LoVo (cell line): ENCODE measurements at regions not wholly inside any gene's neighbourhood (a gene's known extent, or its start where the extent isn't known, plus 50 kb on each side); places are given as distances from the start of the nearest gene placed in this dataset.
"Not testable (repeated sequence)": the region's sequence is repeated elsewhere in the genome, so short reads cannot be mapped to it uniquely, and the experiment has no call there.

ENCODE experiments used
- DNase-seq: peaks from one replicate; pipeline ENCODE4 v3.0.0-alpha.2; 2016; ENCODE audit warnings: low spot score

DNA sequence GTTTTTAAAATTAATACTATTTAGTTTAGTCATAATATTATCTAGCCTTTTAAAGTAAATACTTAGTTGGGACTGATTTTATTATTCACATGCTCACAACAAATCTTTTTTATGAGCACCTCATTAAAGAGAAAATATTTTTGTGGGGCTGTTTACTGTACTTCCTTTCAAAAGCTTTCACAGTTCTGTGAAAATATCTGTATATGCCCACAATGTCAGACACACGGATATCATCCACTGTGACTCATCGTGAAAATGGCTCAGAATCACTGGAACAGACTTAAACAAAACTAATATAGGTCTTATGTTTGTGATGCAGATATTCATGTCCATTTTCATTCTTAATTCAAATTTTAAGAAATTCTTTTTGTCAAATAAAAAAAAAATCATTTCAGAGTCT is 305.2 kb downstream of the RAB38 start:
- DNase-seq: no peak

DNA sequence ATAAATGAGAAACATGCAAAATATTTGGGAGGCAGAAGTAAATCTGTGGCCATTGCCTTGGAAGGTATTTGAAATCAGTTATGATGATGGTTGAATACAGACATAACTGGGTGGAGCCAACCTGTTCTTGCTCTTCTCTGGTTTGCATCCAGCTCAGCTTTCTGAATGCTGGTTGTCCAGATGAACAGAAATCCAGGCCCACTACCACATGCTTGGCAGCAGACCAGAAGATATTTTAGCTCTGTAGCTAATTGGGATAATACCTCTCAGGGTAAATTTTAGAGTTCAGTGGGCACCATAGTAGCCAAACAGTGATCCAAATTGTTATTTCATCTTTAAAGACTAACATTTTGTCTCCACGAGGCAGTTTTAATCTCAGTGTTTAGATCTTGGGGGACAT is 308.3 kb downstream of the RAB38 start:
- DNase-seq: no peak

DNA sequence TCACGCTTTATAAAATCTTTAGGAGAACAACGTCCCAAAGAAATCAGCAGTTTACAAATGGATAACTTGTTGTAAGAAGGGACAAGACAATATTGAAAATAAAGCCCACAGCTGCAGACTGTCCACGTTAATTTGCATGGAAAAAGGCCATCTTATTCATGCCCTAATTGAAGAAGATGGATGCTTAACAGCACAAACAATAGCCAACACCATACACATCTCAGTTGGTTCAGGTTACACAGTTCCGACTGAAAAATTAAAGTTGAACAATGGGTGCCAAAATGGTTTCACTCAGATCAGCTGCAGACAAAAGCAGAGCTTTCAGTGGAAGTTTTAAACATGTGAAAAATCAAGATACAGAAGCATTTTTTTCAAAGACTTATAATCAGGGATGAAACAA is 314.2 kb downstream of the RAB38 start:
- no peak for DNase-seq

DNA sequence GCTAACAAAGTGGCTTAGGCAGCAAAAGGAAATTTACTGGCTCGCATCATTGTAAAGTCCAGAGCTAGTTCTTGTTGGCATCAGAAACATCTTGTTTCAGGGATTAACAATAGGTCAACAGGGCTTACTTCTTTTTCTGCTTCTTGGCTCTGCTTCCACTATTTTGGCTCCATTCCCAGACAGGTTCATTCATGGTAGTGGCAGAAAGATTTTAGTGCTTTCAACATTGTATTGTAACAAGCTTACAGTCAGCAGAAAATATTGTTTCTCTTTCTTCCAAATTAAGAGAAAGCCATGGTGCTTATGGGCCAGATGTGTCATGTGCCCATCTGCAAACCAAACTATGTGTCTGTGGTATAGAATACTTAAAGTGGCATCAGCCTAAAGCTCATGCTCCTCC is 315.6 kb downstream of the RAB38 start:
- no peak for DNase-seq

DNA sequence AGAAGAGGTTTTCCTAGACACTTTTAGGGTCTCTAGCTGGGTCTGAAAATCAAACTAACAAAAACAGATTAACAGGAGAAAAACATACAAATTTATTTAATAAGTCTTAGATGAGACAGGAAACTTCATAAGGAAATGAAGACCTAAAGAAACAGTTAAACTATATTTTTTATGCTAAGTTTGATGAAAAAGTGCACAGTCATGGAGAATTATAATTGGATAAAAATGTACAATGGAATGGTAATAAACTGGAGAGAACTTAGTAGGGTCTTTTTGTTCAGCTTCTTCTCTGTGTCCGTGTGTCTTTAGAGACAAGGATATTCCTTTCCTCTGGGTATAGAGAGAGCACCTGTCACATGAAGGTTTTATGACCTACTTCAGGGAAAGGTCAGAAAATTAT is 323.4 kb downstream of the RAB38 start:
- no peak for DNase-seq

DNA sequence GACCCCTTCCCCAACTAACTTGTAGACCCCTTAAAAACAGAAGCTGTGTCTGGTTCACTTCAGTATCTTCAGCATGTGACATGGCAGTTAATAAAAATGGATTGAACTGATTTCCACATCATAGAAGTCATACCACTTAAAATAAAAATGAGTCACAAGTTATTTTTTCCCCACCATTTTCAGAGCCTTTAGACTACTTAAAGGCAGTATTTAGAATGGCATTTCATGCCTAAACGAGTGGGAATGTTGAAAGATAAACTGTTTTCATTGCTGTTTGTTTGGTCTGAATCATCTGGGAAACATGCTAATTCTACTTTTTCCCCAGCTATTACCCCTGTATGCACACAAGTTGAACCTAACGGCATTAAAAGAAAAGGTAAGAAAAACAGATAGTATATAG is 324.0 kb downstream of the RAB38 start:
- DNase-seq: no peak

DNA sequence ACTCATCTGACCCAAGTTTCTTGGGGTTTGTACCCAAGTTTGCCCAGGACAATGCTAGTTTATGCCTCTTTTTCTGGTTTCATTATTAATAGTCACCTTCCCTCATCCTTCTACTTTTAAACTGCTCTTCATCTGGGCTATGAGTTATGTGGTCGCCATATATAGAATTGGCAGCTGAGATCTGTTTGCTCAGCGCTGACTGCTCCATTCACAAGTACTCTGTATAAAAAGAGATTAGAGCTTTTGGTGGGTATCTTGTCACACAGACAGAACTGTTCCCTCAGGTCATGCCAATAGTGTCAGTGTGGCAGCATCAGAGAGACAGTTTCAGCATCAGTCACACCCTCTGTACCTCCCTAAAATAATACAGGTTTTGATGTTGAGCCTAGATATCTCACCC is 326.0 kb downstream of the RAB38 start:
- no peak for DNase-seq

DNA sequence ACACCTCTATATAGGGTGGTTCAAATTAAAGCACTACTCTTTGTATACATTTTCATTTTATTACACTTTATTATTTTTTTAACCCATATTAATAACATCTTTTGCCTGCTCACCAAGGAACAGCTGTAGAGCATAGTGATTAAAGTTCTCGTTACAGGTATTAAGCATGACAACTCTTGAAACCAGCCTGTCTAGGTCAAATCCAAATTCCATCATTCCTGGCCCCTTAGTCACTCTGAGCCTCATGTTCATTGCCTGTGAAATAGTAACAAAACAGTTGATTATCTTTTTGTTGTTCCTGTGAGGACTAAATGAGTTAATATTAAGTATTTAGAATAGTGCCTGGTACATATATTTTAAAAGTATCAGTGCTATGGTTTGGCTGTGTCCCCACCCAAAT is 334.5 kb downstream of the RAB38 start:
- DNase-seq: no peak

DNA sequence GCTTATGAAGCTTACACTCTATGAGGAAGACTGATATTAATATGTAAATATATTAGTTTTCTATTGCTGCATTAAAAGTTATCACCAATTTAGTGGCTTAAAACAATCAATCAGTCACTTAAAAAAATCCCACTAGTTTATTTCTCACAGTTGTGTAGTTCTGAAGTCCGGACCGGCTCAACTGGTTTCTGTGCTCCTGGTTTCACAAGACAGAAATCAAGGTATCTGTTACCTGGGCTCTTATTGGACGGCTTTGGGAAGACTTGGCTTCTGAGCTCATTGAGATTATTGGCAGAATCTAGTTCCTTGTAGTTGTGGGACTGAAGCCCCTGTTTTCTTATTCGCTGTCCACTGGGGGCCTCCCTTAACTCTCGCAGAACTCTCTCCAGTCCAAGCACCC is 343.0 kb downstream of the RAB38 start:
- DNase-seq: no peak

DNA sequence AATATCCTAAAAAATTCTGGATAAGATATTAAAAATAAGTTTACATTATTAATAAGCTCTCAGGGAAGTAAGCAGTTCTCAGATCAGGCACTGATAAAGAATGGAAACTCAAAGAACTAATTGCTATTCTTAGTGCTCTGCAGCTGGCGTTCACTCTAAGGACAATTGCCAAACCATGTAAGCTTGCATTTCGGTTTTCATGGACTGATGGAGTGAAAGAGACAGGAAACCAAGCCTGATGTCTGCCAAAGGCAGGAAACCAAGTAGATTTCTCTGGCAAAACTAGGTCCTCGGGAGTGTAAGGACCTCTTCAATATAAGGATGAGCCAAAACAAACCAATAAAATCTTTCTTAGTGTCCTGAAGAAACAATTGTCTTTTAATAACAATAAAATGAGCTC is 355.2 kb downstream of the RAB38 start:
- no peak for DNase-seq

DNA sequence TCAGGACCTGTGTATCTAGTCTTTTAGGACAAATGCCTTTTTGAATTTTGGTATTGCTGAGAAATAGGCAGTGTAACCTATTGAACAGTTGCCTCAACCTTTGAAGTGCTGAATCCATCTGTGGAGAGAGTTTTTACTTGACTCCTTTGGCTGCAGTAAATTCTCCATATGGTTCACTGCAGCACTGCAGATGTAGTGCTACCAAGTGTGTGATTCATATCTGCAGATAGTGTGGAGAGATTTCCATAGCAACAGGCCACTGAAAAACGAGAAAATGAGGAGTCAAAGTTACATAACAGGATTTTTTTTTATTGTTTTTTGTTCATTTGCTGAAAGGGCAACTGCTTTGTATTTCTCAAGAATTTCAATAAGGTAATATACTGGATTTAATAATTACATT is 356.1 kb downstream of the RAB38 start:
- no peak for DNase-seq

DNA sequence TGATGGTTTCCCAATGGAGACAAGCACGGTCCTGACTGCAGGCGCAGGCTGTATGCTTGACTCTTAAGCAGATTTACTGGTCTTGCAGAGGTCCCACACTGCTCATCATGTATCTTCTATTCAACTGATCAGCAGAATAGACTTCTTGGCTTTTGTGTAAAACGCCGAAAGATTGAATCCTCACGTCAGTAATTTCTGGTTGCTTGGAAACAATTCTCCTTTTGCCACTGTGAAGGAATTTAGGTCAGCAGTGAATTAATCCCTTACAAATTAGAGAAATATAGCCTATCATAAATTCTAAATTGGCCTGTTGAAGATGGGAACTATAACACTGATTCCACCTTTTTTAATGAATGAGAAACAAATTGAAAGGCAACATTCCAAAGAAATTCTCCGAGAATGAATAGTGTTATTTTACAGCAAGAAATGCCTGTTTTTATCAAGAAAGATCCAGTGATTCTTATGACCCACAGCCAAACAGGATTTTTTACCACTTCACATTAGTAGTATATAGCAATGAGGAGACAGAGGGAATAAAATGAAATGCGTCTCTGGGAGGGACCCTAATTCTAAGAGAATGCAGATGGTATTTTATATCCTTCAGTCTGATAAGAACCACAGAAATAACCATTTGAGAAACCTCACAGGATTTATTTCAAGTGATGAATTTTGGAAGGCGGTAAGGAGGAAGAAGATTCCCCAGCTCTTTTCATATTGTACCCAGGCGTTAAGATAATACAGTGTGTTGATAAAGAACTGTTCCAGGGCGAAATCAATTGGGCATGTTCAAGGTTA is 362.5 kb downstream of the RAB38 start:
- DNase-seq: no peak

DNA sequence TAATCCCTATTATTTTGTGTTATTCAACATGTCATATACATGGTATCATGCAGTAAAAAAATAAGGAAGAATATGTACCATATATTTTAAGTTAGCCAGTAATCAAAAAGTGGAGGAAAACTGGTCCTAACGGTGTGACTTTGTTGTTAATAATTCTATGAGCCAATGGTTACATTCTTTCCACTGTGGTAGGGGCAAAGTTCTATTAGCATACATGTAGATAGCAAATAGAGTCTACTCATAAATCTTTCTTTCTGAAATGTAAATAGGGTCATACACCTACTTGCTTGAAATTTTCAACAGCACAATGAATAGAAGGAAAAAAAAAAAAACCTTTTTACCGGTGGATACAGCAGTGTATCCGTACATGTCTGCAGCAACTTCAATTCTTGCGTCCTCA is 364.8 kb downstream of the RAB38 start:
- DNase-seq: no peak

DNA sequence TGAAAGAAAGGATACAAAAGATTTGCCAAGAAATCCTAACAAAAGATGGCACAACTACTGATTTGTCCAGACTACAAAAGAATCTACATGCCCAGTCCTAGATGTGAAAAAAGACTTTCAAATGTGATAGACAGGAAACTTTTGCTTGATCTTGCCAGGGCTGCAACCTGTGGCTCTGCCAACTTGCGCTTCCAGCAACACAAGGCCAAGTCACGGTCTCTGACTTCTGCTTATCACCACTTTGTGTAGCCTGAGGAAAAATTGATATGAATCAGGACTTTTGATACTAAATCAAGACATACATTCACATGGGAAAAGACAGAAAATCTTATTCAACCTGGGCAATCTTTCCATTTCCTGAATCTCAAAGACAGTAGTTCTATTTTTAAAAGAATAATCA is 366.0 kb downstream of the RAB38 start:
- DNase-seq: no peak

DNA sequence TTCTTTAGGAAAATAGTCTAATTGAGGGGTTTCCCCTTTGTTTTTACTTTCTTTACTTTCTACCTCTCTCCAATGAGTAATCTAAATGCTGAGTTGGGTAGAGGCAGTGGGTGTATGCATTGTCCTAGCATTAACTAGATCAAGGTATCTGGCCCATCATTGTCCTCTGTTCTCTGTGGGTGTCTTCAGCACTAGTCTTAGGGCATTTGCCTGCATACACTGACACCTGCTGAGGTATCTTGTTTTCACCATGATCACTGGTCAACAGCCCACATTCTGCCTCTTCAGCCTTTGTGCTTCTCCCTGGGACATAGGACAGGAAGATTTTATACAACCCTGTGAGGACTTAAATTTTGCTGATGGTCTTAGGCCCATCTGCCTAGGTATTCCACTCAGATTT is 371.1 kb downstream of the RAB38 start:
- DNase-seq: no peak

DNA sequence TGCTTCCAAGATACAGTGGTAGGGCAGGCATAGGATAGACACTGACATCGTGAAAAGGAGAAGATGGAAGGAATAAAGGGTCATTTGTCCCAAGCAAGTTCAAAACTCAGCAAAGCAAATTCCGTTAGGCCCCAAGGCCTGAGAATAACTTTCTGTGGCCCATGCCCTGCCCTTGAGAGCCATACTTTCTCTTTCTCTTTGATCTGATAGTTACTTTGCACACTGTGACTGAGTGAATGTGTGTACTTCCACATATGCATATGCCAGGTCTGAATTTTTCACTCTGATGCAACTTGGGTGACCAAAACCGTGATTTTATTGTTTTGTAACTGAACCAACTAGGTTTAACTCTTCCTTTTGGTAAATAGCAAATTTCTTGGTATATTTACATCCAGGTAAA is 371.5 kb downstream of the RAB38 start:
- DNase-seq: no peak

DNA sequence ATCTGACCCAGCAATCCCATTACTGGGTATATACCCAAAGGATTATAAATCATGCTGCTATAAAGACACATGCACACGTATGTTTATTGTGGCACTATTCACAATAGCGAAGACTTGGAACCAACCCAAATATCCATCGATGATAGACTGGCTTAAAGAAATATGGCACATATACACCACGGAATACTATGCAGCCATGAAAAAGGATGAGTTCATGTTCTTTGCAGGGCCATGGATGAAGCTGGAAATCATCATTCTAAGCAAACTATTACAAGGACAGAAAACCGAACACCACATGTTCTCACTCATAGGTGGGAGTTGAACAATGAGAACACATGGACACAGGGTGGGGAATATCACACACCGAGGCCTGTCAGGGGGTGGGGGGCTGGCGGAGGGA is 390.4 kb downstream of the RAB38 start:
- not testable (repeated sequence) for DNase-seq

DNA sequence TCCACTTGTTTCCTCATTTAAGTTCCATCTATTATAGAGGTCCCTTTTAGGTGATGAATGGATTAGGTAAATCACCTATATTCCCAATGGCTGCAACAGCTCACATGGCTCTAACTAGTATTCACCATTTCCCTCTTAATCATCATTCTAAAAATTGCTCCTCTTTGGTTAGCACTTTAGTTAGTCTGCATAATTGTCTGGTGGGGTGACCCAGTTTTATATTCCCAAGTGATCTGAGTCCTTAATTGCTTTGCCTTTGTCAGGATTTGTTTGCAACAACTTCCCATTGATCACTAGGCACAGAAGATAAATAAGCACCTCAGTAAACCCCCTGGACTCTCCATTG is 395.2 kb downstream of the RAB38 start:
- no peak for DNase-seq

DNA sequence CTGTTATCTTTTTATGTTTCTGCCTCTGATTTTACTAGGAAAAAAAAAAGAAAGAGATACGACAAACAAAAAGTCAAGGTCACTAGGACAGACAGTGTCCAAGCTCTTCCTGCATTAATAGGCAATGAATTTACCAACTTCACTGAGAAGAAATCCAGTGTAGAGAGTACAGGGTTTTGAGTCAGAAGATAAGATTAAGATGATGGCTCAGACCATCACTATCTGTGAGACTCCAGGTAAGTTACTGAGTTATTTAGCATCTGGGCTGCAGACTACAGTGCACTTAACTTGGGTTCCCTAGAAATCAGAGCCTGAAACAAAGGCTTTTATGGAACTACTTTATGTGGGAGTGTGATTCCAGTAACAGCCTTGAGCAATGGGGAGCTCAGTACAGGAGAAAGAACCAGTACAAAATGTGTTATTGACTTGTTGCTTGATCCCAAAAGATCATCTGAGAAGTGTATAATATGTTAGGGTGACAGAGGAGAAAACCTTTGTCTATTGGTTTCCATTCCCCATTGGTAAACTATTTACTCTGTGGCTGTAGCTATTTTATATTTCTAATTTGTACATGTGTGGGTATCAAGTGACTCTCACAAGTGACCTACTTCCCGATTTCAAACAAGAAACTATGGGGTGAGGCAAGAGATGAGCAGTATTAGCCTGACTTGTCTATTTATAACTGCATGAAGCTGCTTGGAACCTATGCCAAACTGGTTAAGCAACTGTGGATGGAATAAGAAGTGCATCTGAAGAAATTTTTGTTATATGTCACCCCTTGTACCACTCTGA is 395.8 kb downstream of the RAB38 start:
- no peak for DNase-seq

DNA sequence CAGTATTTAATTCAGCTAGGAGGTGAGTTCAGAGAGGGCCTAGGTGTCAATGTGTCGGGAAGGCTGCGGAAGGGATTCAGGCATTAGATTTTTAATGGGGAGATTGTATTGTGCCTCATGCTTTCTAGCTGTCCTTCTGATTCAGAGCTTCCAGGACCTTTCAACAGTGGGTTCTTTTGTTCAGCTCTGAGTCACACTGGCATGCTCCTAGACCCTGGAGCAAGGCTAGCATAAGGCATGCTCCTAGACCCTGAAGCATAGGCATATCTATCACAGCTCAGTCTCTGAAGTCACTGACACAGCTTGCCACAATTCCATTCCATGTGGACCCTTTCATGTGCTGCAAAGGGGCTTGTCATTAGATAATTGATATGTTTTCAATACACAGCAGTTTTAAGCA is 396.9 kb downstream of the RAB38 start:
- no peak for DNase-seq

DNA sequence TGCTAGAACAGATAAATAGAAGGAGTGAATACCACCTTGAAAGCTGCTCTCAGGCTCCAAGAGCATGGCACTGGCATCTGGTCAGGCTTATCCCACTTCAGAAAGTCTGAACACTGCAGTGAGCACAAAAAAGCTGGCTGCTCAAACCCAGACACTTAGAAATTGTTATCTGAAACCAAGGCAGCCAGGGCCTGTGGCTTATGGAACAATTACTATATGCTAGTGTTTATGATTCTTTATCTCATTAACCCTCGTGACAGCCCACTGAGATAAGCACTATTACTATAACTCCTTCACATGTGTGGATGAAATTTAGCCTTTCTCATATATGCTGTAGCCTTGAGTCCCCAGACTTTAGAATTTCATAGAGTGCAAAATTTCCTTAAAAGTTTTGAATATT is 400.2 kb downstream of the RAB38 start:
- no peak for DNase-seq

DNA sequence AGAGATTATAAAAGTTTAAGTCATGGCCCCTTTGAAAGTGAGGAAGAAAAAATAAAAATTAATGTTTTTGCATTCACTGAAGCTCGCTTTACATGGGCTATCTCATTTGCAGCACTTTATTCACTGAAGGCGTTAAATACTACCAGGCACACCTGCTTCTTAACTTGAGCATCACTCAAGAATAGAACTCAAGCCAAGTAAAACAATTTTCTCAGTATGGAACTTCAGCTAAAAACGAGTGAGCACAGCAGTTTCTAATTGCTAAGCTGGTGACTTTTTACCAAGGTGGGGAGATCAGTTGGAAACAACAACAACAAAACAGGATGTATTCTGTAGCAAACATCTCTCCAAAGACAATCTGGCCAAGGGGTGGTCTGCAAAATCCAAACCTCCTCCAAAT is 405.6 kb downstream of the RAB38 start:
- DNase-seq: no peak

DNA sequence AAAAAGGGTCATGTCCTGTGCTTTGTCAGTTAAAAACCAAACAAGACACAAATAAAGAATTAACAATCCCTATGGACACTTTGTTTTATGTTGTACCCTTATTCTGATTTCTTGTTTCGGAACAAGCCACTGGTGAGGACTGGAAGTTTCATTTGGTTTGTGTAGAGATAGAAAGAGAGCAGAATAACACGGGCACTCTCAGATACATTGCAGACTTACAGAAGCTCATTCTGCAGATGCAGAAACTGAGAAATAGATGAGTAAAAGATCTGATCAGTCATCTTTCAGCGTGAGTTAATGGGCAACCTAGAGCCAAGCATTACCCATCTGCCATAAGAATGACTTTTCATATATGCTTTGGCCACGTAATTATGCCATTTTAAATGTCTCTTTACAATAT is 407.6 kb downstream of the RAB38 start:
- DNase-seq: no peak

DNA sequence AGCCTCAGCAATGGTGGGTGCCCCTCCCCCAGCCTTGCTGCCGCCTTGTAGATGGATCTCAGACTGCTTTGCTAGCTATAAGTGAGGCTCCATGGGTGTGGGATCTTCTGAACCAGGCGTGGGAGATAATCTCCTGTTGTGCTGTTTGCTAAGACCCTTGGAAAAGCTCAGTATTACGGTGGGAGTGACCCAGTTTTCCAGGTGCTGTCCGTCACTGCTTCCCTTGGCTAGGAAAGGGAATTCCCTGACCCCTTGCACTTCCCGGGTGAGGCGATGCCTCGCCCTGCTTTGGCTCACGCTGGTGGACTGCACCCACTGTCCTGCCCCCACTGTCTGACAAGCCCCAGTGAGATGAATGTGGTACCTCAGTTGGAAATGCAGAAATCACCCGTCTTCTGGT is 411.2 kb downstream of the RAB38 start:
- DNase-seq: not testable (repeated sequence)
